ENCODE measurements at regions not wholly inside any gene's neighbourhood (a gene's known extent, or its start where the extent isn't known, plus 50 kb on each side); places are given as distances from the start of the nearest gene placed in this dataset.

DNA sequence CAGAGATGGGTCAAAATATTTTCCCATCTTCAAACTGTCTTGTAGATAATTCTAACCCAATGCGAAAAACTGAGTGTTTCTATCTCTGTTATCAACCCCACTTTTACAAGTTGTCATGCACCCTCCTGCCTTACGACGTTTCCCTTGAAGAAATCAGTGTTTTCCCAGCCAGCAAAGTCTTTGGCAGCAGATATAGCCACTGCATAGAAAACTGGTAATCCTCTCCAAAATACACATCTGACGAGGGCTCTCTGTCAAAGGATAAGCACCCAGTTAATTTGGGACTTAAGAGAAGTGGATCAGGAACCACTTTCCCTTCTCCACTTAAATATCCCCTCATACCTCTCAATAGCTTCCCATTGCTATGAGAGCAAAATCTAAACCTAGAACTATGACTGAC is 351.9 kb upstream of the MIR17HG start:
- Mint-ChIP-seq H3K36me3 (no peaks in the 10 kb centered on the region), H3K27ac (no peak overlapping the region), H3K4me3 (no peak overlapping the region), H3K9me3 (no peaks in the 10 kb centered on the region), H3K4me1 (no peaks in the 10 kb centered on the region)
- ATAC-seq (no peak), DNase-seq (ENCODE audit: low spot score in 2 of 2) (no peak)

DNA sequence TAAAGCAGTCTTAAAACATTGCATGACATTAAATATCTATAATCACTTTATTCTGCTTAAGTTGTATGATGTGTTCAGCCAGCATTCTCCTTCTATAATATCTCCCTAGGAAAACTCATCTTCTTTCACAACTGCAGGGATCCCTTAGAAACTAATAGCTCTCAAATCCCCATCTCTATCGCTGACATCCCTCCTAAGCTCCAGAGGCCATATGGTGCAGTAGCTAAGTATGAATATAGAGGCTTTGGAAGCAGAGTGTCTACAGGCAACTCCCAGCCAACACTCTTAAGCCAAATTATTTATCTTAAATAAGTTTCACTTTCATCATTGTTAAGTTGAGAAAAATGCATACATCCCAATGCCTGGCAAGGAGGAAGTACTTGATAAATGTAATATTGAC is 349.5 kb upstream of the MIR17HG start:
- no peaks in the 10 kb centered on the region for H3K36me3 Mint-ChIP-seq
- H3K4me1 Mint-ChIP-seq = no peaks in the 10 kb centered on the region
- peaks cover 2% of the 10 kb centered on the region for H3K9me3 Mint-ChIP-seq
- H3K4me3 Mint-ChIP-seq = no peak overlapping the region
- DNase-seq (ENCODE audit: low spot score in 2 of 2) (no peak), ATAC-seq (no peak)
- no peak overlapping the region for H3K27ac Mint-ChIP-seq

DNA sequence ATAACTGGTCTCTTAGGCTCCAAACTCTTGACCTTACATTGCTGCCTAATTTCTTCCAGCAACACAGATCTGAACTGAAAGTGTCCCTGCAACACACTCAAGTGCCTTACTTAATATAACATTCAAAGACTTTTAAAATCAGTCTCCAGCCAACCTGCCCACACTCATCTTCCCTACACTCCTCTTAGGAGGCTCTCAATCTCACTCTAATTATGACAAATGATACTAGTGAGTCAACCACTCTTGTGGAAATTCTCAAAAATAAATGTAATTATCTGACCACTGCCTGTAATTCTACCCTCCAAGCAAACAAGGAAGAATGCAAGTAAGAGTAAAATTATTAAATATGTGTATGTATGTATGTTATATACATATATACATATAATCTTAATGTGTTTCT is 348.1 kb upstream of the MIR17HG start:
- no peak for ATAC-seq

DNA sequence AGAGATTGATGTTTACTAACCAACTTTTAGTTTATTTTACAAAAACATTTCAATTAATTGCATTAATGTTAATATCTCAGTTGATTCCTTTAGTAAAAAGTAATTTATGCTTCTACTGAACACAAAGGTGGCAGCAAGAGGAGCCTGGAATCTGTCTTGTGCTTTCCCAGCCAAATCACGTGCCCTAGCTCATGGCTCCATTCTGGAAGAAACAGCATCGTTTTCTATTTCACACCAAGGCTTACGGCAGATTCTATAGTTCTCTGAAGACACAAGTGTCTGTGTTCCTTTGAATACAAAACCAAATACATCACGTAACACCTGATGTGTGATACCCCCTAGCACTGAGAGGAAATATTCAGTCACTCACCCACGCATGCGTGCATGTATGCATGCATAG is 346.1 kb upstream of the MIR17HG start:
- Mint-ChIP-seq H3K27ac (no peak overlapping the region), H3K4me3 (no peak overlapping the region)

More for the DNA sequence above, 348.1 kb upstream of the MIR17HG start:
- peaks cover 2% of the 10 kb centered on the region for H3K9me3 Mint-ChIP-seq
- H3K4me1 Mint-ChIP-seq = no peaks in the 10 kb centered on the region
- DNase-seq (ENCODE audit: low spot score in 2 of 2) = no peak
- no peak overlapping the region for H3K27ac Mint-ChIP-seq
- no peaks in the 10 kb centered on the region for H3K36me3 Mint-ChIP-seq
- H3K4me3 Mint-ChIP-seq = no peak overlapping the region

DNA sequence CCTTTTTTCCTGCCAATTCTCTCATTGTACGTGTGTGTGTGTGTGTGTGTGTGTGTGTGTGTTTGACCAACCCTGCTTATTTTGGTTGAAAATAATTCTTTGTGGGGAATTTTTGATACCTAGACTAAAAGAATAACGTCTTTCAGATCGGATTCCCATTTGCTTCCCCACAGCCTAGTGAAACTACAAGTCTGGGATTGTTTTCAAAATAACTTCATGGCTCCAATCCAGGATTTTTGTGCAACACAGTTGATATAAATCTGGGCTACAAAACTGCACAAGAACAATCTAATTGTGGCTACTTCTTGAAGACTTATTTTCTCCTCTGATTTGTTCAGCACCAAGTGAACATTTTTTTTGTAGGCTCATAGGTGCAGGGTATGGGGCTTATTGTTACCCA is 332.8 kb upstream of the MIR17HG start:
- no peak overlapping the region for H3K4me3 Mint-ChIP-seq
- DNase-seq (ENCODE audit: low spot score in 2 of 2) (no peak), ATAC-seq (no peak)
- no peaks in the 10 kb centered on the region for H3K4me1 Mint-ChIP-seq
- H3K27ac Mint-ChIP-seq = no peak overlapping the region
- H3K9me3 Mint-ChIP-seq = peaks cover 6% of the 10 kb centered on the region
- no peaks in the 10 kb centered on the region for H3K36me3 Mint-ChIP-seq

More for the DNA sequence above, 346.1 kb upstream of the MIR17HG start:
- DNase-seq (ENCODE audit: low spot score in 2 of 2) (no peak), ATAC-seq (no peak)
- Mint-ChIP-seq H3K36me3 (no peaks in the 10 kb centered on the region), H3K9me3 (peaks cover 2% of the 10 kb centered on the region), H3K4me1 (no peaks in the 10 kb centered on the region)

DNA sequence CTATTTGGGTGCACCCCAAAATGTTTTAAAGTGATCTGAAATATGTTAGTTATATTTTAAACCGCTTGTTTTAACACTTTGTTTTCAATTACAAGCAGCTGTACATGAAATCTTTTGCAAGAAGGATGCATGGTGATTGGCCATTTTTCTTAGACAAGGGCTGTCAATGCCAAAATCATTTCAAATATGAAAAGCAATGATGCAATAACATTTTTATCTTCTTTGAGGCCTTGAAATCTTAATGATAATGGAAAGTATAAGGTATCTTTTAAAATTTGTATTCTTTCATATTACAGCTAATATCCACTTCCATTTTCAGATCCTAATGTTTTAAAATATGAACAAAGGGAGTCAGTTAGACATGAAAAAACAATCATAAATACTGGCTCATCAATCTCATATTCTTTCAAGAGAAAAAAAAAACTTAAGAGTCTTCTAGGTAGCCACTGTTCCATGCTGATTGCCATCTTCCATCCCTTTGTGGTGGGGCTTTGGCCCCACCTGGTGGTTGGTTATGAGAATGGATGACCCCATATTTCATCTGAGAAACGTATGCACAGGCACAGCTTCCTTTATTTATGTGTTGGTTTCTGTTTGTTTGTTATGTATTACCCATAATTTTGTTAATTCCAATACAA is 330.3 kb upstream of the MIR17HG start:
- Mint-ChIP-seq H3K36me3 (no peaks in the 10 kb centered on the region), H3K4me3 (no peak overlapping the region), H3K4me1 (no peaks in the 10 kb centered on the region), H3K9me3 (peaks cover 8% of the 10 kb centered on the region), H3K27ac (no peak overlapping the region)
- no peak for ATAC-seq
- no peak for DNase-seq (ENCODE audit: low spot score in 2 of 2)

DNA sequence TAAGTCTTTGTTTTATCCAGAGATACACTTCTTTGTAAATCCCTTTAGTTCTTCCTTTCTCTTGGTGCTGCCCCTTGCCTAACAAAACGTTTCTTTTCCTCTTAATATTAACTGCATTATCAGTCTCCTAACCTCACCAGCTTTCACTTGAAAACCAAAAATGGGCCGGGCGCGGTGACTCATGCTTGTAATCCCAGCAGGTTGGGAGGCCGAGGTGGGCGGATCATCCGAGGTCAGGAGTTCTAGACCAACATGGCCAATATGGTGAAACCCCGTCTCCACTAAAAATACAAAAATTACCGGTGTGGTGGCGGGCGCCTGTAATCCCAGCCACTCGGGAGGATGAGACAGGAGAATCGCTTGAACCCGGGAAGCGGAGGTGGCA is 329.8 kb upstream of the MIR17HG start:
- ATAC-seq (no peak), DNase-seq (ENCODE audit: low spot score in 2 of 2) (no peak)
- Mint-ChIP-seq H3K36me3 (no peaks in the 10 kb centered on the region), H3K27ac (no peak overlapping the region), H3K9me3 (peaks cover 8% of the 10 kb centered on the region), H3K4me3 (no peak overlapping the region), H3K4me1 (no peaks in the 10 kb centered on the region)

DNA sequence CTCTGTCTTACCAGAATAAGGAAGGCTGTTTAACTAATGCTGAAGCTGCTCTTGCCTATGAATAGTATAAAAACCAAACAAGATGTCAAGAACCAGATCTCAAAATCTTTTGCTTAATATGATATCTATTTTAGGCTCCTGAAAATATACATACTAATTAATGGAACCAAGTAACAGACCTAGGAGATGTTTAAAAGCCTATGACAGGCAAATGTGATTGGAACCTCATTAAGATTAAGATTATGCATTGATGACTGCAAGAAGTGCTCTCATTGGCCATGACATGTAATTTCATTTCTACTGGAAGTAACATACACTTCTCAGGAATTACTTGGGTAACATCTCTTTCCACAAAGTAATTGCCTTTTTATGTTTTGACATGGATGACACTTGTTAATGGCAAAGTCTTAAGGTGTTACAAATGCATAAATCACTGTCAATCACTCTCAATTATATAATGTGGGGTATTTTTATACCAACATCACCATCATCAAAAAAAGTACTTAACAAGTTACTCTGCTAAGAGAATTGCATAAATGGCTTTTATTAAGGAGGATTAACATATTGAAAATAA is 326.9 kb upstream of the MIR17HG start:
- DNase-seq (ENCODE audit: low spot score in 2 of 2) (no peak), ATAC-seq (no peak)
- no peak overlapping the region for H3K27ac Mint-ChIP-seq
- no peaks in the 10 kb centered on the region for H3K4me1 Mint-ChIP-seq
- no peaks in the 10 kb centered on the region for H3K36me3 Mint-ChIP-seq
- no peak overlapping the region for H3K4me3 Mint-ChIP-seq
- peaks cover 2% of the 10 kb centered on the region for H3K9me3 Mint-ChIP-seq

DNA sequence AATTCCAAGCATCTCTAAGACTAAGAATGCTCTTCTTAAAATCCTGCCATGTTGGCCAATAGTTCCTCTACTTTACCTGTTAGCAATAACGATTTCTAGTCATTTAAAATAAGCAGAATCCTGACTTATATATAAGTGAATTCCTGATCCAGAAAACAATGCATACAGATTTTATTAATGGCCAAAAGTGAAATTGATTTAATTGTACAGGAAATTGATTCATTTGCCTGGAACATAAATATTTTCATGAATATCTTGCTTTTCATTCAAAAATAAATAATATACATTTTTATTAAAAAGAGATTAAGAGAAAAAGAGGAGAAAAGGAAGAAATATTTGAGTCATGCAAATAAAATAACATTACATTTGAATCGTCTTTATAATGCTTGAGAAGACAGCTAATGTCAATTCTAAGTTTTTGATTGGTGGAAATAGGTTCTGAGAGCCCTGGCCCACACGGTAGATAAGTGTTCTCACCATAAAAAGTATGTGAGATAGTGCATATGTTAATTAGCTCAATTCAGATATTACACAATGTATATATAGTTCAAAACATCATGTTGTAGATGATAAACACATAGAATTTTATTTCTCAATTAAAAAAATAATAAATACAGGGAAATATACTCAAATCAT is 323.2 kb upstream of the MIR17HG start:
- Mint-ChIP-seq H3K27ac (no peak overlapping the region), H3K9me3 (peaks cover 12% of the 10 kb centered on the region), H3K36me3 (no peaks in the 10 kb centered on the region), H3K4me3 (no peak overlapping the region), H3K4me1 (no peaks in the 10 kb centered on the region)
- DNase-seq (ENCODE audit: low spot score in 2 of 2) (no peak), ATAC-seq (no peak)

DNA sequence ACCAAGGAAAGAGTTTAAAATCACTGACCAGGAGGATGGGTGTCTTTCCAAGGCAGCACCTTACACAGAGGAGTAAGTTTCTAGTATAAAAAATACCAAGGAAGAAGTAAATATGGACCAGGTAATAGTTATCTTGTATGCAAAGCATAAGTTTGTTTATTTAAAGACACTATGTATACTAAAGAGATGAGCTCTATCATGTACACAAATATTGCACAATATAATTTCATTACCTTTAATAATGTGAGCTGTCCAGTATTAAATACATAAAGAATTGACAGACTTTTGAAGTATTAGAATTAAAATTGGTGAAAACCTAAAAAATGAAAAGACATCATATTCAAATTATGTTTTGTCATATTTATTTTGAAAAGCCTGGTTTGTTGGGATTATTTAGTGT is 322.0 kb upstream of the MIR17HG start:
- no peak overlapping the region for H3K4me3 Mint-ChIP-seq
- DNase-seq (ENCODE audit: low spot score in 2 of 2) = no peak
- no peak for ATAC-seq
- H3K27ac Mint-ChIP-seq = no peak overlapping the region
- H3K9me3 Mint-ChIP-seq = peaks cover 12% of the 10 kb centered on the region
- no peaks in the 10 kb centered on the region for H3K4me1 Mint-ChIP-seq
- H3K36me3 Mint-ChIP-seq = no peaks in the 10 kb centered on the region

DNA sequence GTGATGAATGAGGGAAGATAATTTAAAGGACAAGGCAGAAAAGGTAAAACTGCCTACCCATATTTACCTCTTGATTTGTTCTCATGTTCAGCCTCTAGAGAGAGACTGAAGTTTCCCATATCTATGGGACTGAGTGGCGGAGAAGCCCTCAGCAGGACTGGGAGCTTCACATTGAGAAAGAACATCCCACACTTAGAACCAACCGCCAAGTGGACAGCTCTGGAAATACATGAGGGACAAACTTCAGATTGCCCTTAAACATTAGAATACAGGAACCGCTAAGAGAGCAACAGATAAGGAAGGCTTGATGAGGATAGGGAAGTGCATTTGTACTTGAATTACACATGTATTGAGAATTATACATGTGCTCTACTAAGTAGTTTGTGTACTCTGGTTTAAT is 316.0 kb upstream of the MIR17HG start:
- no peaks in the 10 kb centered on the region for H3K36me3 Mint-ChIP-seq
- H3K27ac Mint-ChIP-seq = no peak overlapping the region
- H3K4me1 Mint-ChIP-seq = no peaks in the 10 kb centered on the region
- H3K9me3 Mint-ChIP-seq = peaks cover 16% of the 10 kb centered on the region
- H3K4me3 Mint-ChIP-seq = no peak overlapping the region
- ATAC-seq = no peak
- DNase-seq (ENCODE audit: low spot score in 2 of 2) = no peak

DNA sequence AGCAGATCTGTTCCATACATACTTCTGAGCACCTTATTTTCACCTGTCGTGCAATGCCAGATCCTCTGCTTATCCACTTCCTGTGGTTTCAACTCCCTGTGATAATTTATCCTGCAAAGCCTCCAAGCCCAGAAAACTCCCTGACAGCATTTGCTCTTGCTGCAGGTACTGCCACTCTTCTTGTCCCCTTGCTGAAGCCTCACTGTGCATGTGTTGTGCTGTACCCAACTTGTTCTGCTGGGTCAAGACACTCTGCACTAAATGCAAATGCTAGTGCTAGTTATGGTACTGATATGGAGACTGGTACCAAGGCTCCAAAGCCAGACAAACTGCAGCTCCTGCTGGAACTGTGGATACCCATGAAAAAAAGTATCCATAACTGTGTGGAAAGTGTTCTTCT is 315.4 kb upstream of the MIR17HG start:
- H3K4me1 Mint-ChIP-seq = no peaks in the 10 kb centered on the region

DNA sequence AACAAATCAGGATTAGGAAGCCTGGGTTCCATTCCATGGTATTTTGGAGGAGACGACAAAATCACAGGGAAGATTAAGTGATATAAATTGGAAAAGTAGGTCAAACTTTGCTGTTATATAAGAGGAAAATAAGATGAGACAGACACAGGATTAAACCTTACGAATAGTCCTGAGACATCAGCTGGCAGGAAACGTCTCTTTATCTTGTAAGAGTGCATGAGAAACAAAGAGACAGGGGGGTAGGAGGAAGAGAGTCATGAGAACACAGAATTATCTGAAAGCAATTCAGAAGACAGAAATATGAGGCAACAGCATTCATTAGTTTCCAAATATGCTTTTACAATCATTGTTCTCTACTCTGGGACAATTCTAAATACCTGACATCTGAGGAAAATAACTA is 310.6 kb upstream of the MIR17HG start:
- no peaks in the 10 kb centered on the region for H3K36me3 Mint-ChIP-seq
- no peak overlapping the region for H3K4me3 Mint-ChIP-seq
- peaks cover 10% of the 10 kb centered on the region for H3K9me3 Mint-ChIP-seq
- ATAC-seq (no peak), DNase-seq (ENCODE audit: low spot score in 2 of 2) (no peak)
- H3K27ac Mint-ChIP-seq = no peak overlapping the region
- H3K4me1 Mint-ChIP-seq = no peaks in the 10 kb centered on the region

More for the DNA sequence above, 315.4 kb upstream of the MIR17HG start:
- no peak overlapping the region for H3K4me3 Mint-ChIP-seq
- no peak overlapping the region for H3K27ac Mint-ChIP-seq
- H3K36me3 Mint-ChIP-seq = no peaks in the 10 kb centered on the region
- ATAC-seq (no peak), DNase-seq (ENCODE audit: low spot score in 2 of 2) (no peak)
- H3K9me3 Mint-ChIP-seq = peaks cover 18% of the 10 kb centered on the region

DNA sequence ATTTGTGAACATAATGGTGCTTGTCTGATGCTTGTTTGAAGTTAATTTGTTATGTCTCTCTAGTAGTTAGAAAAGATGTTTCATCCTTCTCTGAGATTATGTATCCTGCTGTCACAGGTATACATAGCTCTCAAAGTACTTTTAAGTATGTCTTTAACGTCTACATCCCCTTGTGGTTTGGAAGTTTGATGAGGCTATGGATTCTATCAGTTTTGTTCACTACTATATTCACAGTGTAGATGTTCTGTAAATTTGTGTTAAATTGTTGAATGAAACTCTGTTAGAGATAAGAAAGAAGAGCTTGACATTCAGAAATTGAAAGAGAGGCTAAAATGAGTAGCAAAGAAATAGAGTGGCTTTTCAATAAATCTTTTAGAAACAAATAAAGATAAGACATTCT is 304.6 kb upstream of the MIR17HG start:
- H3K36me3 Mint-ChIP-seq = no peaks in the 10 kb centered on the region
- DNase-seq (ENCODE audit: low spot score in 2 of 2) = no peak
- no peak overlapping the region for H3K4me3 Mint-ChIP-seq
- no peak overlapping the region for H3K27ac Mint-ChIP-seq
- H3K9me3 Mint-ChIP-seq = peaks cover 2% of the 10 kb centered on the region
- H3K4me1 Mint-ChIP-seq = no peaks in the 10 kb centered on the region
- ATAC-seq = no peak

DNA sequence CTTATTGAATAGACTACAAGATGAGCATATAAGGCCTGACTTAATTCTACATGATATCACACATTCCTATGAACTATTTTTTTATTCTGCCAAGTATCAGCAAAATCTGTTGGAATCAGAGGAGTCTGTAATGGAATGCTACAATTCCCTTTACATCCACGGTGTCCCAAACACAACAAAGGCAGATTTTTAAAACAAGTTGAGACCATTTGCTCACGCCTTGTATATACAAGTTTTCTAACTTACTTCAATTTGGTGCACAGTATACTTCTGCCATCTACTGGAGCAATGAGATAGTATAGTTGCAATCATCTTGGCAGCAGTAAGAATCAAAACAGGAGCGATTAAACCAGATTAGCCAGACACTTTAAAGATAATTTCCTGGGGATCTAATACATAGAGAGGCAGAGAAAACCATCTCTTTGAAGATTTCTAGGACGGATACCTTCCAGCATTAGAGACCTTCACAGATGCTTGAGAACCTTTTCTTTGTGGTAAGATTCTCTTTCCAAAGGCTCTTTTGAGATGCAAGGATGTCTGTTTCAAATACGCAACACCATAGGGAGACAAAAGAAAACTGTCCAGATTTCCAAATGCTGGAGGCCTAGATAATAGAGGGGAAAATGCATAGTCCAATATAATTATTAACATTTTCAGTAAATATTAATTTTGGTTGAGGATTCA is 302.0 kb upstream of the MIR17HG start:
- ATAC-seq (no peak), DNase-seq (ENCODE audit: low spot score in 2 of 2) (no peak)
- Mint-ChIP-seq H3K4me1 (no peaks in the 10 kb centered on the region), H3K4me3 (no peak overlapping the region), H3K9me3 (peaks cover 7% of the 10 kb centered on the region), H3K36me3 (no peaks in the 10 kb centered on the region), H3K27ac (no peak overlapping the region)
